Esophagus squamous epithelium (tissue), 4 donors: ENCODE measurements at regions not wholly inside any gene's neighbourhood (a gene's known extent, or its start where the extent isn't known, plus 50 kb on each side); places are given as distances from the start of the nearest gene placed in this dataset.

Experiments
- CTCF ChIP-seq, 6 experiments: fragments of 450-650 bp in 4 of 6; fragments of 200-600 bp in 2 of 6; sonication (generic) in 2 of 6; IDR thresholded peaks; one replicate each; pipeline ENCODE4 v1.5.1; 2016 to 2019; ENCODE audit warnings: antibody characterized with exemption in 6 of 6, mild to moderate bottlenecking in 4 of 6, moderate library complexity in 4 of 6
- POLR2A ChIP-seq, 4 donors: fragments of 450-650 bp; IDR thresholded peaks; one replicate each; pipeline ENCODE4 v1.6.1; 2017; ENCODE audit warnings: antibody characterized with exemption in 4 of 4, mild to moderate bottlenecking in 4 of 4, moderate library complexity in 3 of 4

- no peak for TF ChIP-seq CTCF (IDR thresholded peaks at IDR 0.05)
- TF ChIP-seq POLR2A (IDR thresholded peaks at IDR 0.05): no peak
Measured at GRCh38 chr9:20112205-20112783, 323.5 kb upstream of the SLC24A2 start.
